ENCODE measurements at regions not wholly inside any gene's neighbourhood (a gene's known extent, or its start where the extent isn't known, plus 50 kb on each side); places are given as distances from the start of the nearest gene placed in this dataset.

GRCh38 chr7:73972614-73973013, 55.4 kb upstream of the ELN start:
- Histone ChIP-seq H3K4me1 (ENCODE audit: control insufficient read depth, insufficient read depth, low read length) (peaks cover 3% of the 10 kb centered on the region), H3K18ac (ENCODE audit: low read depth, low read length) (no peak overlapping the region), H4K20me1 (ENCODE audit: insufficient read depth, low read length) (no peaks in the 10 kb centered on the region), H4K8ac (ENCODE audit: low read depth in 2 of 2, low read length in 2 of 2) (no peak overlapping the region), H3K14ac (replicated peaks; ENCODE audit: low read depth, low read length) (no peak overlapping the region), H2AK9ac (replicated peaks; ENCODE audit: low read depth, low read length, poor library complexity) (no peak overlapping the region), H3K27me3 (ENCODE audit: control insufficient read depth, insufficient read depth, low read length) (no peaks in the 10 kb centered on the region), H4K5ac (ENCODE audit: low read depth, low read length) (no peak overlapping the region), H3K4me3 (ENCODE audit: insufficient read depth, low read depth, low read length) (no peak overlapping the region), H3K36me3 (ENCODE audit: control insufficient read depth, insufficient read depth, low read length) (no peaks in the 10 kb centered on the region), H3K9me3 (ENCODE audit: control insufficient read depth, insufficient read depth, low read length) (0 out of 2 replicates have a peak, but pooled peaks cover 2% of the 10 kb centered on the region), H2AK5ac (ENCODE audit: low read depth, low read length) (peak overlapping the region; percentile 0; the same call in 1 of the 2 replicates), H3K4me2 (ENCODE audit: low read depth, low read length) (no peak overlapping the region), H3K56ac (ENCODE audit: extremely low read depth, insufficient read depth, low read length) (no peak overlapping the region), H3K9me1 (ENCODE audit: insufficient read depth, low read length) (no peaks in the 10 kb centered on the region), H3K9ac (ENCODE audit: low read depth, low read length) (no peak overlapping the region), H2AFZ (replicated peaks; ENCODE audit: low read length, poor library complexity) (no peak overlapping the region), H3K23ac (ENCODE audit: low read depth, low read length) (no peak overlapping the region), H2BK120ac (ENCODE audit: low read depth, low read length) (no peak overlapping the region), H2BK20ac (ENCODE audit: low read depth, low read length) (no peak overlapping the region), H3K27ac (ENCODE audit: insufficient read depth, low read length) (no peak overlapping the region), H3K79me1 (ENCODE audit: low read depth in 1 of 2, low read length in 2 of 2) (no peaks in the 10 kb centered on the region), H3K4ac (ENCODE audit: low read depth, low read length) (no peak overlapping the region), H2BK15ac (ENCODE audit: low read depth, low read length) (no peak overlapping the region), H2BK5ac (ENCODE audit: low read depth, low read length, poor library complexity, severe bottlenecking) (no peak overlapping the region), H4K91ac (ENCODE audit: insufficient read depth, low read depth, low read length) (no peak overlapping the region)
- intact Hi-C loops (cut with micrococcal nuclease): no loop called here
- in situ Hi-C loops (cut with MboI; ENCODE audit: low sequenced_read_pairs): no loop called here
- WGBS, 2 experiments (ENCODE audit: extremely low coverage in 2 of 2, insufficient read length in 1 of 2): 70% methylated on average over 2 of the region's 12 CpGs; no CpG with 5 or more reads in 1 of the 2 experiments
- BruUV-seq (replicated peaks): no TSS peak
- TF ChIP-seq MAFK (IDR thresholded peaks at IDR 0.05; ENCODE audit: low read depth, low read length) (no peak), BHLHE40 (IDR thresholded peaks at IDR 0.05; ENCODE audit: low read depth, low read length) (no peak), NFE2L2 (IDR thresholded peaks at IDR 0.05; ENCODE audit: low read depth, low read length) (no peak), CEBPB (IDR thresholded peaks at IDR 0.05; ENCODE audit: low read depth, low read length) (no peak), SMC3 (IDR thresholded peaks at IDR 0.05; ENCODE audit: low read depth, low read length) (no peak), RCOR1 (IDR thresholded peaks at IDR 0.05; ENCODE audit: insufficient replicate concordance, low read length) (no peak), CHD1 (IDR thresholded peaks at IDR 0.05; ENCODE audit: low read depth, low read length) (no peak), FOS (IDR thresholded peaks at IDR 0.05; ENCODE audit: low read depth, low read length) (no peak), CTCF (conservative IDR thresholded peaks at IDR 0.05; ENCODE audit: low read depth, low read length) (no peak), MXI1 (IDR thresholded peaks at IDR 0.05; ENCODE audit: borderline replicate concordance, low read depth, low read length) (no peak), MAZ (IDR thresholded peaks at IDR 0.05; ENCODE audit: borderline replicate concordance, low read depth, low read length) (no peak), POLR2A (IDR thresholded peaks at IDR 0.05; ENCODE audit: low read depth, low read length) (no peak), RAD21 (IDR thresholded peaks at IDR 0.05; ENCODE audit: low read length) (no peak), RFX5 (IDR thresholded peaks at IDR 0.05; ENCODE audit: low read depth, low read length) (no peak)
- TF ChIP-seq, protein P1, sequence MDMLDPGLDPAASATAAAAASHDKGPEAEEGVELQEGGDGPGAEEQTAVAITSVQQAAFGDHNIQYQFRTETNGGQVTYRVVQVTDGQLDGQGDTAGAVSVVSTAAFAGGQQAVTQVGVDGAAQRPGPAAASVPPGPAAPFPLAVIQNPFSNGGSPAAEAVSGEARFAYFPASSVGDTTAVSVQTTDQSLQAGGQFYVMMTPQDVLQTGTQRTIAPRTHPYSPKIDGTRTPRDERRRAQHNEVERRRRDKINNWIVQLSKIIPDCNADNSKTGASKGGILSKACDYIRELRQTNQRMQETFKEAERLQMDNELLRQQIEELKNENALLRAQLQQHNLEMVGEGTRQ (IDR thresholded peaks at IDR 0.05; ENCODE audit: low read depth, low read length): no peak
- TF ChIP-seq, protein P2, sequence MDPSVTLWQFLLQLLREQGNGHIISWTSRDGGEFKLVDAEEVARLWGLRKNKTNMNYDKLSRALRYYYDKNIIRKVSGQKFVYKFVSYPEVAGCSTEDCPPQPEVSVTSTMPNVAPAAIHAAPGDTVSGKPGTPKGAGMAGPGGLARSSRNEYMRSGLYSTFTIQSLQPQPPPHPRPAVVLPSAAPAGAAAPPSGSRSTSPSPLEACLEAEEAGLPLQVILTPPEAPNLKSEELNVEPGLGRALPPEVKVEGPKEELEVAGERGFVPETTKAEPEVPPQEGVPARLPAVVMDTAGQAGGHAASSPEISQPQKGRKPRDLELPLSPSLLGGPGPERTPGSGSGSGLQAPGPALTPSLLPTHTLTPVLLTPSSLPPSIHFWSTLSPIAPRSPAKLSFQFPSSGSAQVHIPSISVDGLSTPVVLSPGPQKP (IDR thresholded peaks at IDR 0.05; ENCODE audit: borderline replicate concordance, low read depth, low read length): no peak
- CTCF ChIA-PET: no interaction called here
- ATAC-seq (ENCODE audit: low read depth): no peak
- DNase-seq: no peak
- POLR2A ChIA-PET (ENCODE audit: unreplicated experiment): no interaction called here
- dilution Hi-C loops (cut with HindIII; ENCODE audit: low sequenced_read_pairs, unreplicated experiment): no loop called here

Data from IMR-90 (cell line).